Fibroblast of skin of right quadriceps (primary cell): ENCODE measurements at regions not wholly inside any gene's neighbourhood (a gene's known extent, or its start where the extent isn't known, plus 50 kb on each side); places are given as distances from the start of the nearest gene placed in this dataset.

Experiments used
- DNase-seq: peaks from one replicate; pipeline ENCODE4 v3.0.0-alpha.2; 2013

- no peak for DNase-seq
Observed at GRCh38 chr7:20021066-20021465, 196.1 kb downstream of the MACC1 start.

GRCh38 chr7:20019757-20020432, 197.3 kb downstream of the MACC1 start:
- DNase-seq = no peak

GRCh38 chr7:20016669-20017068, 200.5 kb downstream of the MACC1 start:
- no peak for DNase-seq

GRCh38 chr7:20013536-20013935, 203.6 kb downstream of the MACC1 start:
- DNase-seq = no peak

- DNase-seq = no peak
Observed at GRCh38 chr7:20012100-20012499, 205.1 kb downstream of the MACC1 start.

- DNase-seq = no peak
Observed at GRCh38 chr7:20010877-20011276, 206.3 kb downstream of the MACC1 start.

- no peak for DNase-seq
Observed at GRCh38 chr7:20007510-20007909, 209.7 kb downstream of the MACC1 start.

GRCh38 chr7:20005081-20005480, 212.1 kb downstream of the MACC1 start:
- DNase-seq = no peak

GRCh38 chr7:19999681-20000080, 217.5 kb downstream of the MACC1 start:
- no peak for DNase-seq

- no peak for DNase-seq
Observed at GRCh38 chr7:19991936-19992335, 218.5 kb upstream of the TMEM196 start.

- DNase-seq = no peak
Observed at GRCh38 chr7:19989906-19990305, 216.5 kb upstream of the TMEM196 start.

GRCh38 chr7:19988860-19989259, 215.4 kb upstream of the TMEM196 start:
- no peak for DNase-seq

GRCh38 chr7:19984231-19984632, 210.8 kb upstream of the TMEM196 start:
- no peak for DNase-seq

- DNase-seq = peak; percentile 69
Observed at GRCh38 chr7:19982841-19983835, 209.7 kb upstream of the TMEM196 start.

- DNase-seq = no peak
Observed at GRCh38 chr7:19973581-19973980, 200.2 kb upstream of the TMEM196 start.

GRCh38 chr7:19972876-19973275, 199.5 kb upstream of the TMEM196 start:
- DNase-seq = no peak

GRCh38 chr7:19971956-19972355, 198.5 kb upstream of the TMEM196 start:
- no peak for DNase-seq

- DNase-seq = no peak
Observed at GRCh38 chr7:19970514-19970913, 197.1 kb upstream of the TMEM196 start.

- peak; percentile 21 for DNase-seq
Observed at GRCh38 chr7:19969859-19970493, 196.6 kb upstream of the TMEM196 start.

- DNase-seq = peak; percentile 39
Observed at GRCh38 chr7:19964246-19964645, 190.8 kb upstream of the TMEM196 start.

- no peak for DNase-seq
Observed at GRCh38 chr7:19963695-19964094, 190.3 kb upstream of the TMEM196 start.

GRCh38 chr7:19958309-19958896, 185.0 kb upstream of the TMEM196 start:
- peak; percentile 85 for DNase-seq

- peak; percentile 44 for DNase-seq
Observed at GRCh38 chr7:19957664-19958063, 184.2 kb upstream of the TMEM196 start.
